ENCODE measurements at regions not wholly inside any gene's neighbourhood (a gene's known extent, or its start where the extent isn't known, plus 50 kb on each side); places are given as distances from the start of the nearest gene placed in this dataset.

DNA sequence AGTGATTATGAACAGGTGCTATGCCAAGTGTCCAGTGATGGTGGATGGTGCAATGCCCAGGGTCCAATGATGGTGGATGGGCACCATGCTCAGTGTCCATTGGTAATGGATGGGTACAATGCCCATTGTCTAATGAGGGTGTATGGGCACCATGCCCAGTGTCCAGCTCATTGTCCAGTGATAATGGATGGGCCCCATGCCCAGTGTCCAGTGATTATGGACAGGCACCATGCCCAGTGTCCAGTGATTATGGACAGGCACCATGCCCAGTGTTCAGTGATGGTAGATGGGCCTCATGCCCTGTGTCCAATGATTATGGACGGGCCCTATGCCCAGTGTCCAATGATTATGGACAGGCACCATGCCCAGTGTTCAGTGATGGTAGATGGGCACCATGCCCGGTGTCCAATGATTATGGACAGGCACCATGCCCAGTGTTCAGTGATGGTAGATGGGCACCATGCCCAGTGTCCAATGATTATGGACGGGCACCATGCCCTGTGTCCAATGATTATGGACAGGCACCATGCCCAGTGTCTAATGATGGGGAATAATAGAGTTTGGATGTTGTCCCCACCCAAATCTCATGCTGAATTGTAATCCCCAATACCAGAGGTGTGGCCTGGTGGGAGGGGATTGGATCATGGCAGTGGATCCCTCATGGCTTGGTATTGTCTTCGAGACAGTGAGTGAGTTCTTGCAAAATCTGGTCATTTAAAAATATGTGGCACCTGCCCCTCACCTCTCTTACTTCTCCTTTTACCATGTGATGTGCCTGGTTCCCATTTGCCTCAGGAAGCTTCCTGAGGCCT lies 87.8 kb downstream of the ANKRD10 start:
- Histone ChIP-seq H4K20me1 (ENCODE audit: insufficient read depth, low read length) (no peaks in the 10 kb centered on the region), H2BK120ac (ENCODE audit: low read depth, low read length) (no peak overlapping the region), H3K56ac (ENCODE audit: extremely low read depth, insufficient read depth, low read length) (no peak overlapping the region), H3K27me3 (ENCODE audit: control insufficient read depth, insufficient read depth, low read length) (peaks cover 23% of the 10 kb centered on the region), H3K9me3 (ENCODE audit: control insufficient read depth, insufficient read depth, low read length) (no peaks in the 10 kb centered on the region), H2BK15ac (ENCODE audit: low read depth, low read length) (no peak overlapping the region), H3K18ac (ENCODE audit: low read depth, low read length) (no peak overlapping the region), H4K8ac (ENCODE audit: low read depth in 2 of 2, low read length in 2 of 2) (no peak overlapping the region), H3K9me1 (ENCODE audit: insufficient read depth, low read length) (no peaks in the 10 kb centered on the region), H3K23ac (ENCODE audit: low read depth, low read length) (no peak overlapping the region), H4K91ac (ENCODE audit: insufficient read depth, low read depth, low read length) (no peak overlapping the region), H2AFZ (replicated peaks; ENCODE audit: low read length, poor library complexity) (no peak overlapping the region), H3K4me1 (ENCODE audit: control insufficient read depth, insufficient read depth, low read length) (no peaks in the 10 kb centered on the region), H3K27ac (ENCODE audit: insufficient read depth, low read length) (no peak overlapping the region), H2BK5ac (ENCODE audit: low read depth, low read length, poor library complexity, severe bottlenecking) (no peak overlapping the region), H3K4me3 (ENCODE audit: insufficient read depth, low read depth, low read length) (no peak overlapping the region), H2BK20ac (ENCODE audit: low read depth, low read length) (no peak overlapping the region), H3K4ac (ENCODE audit: low read depth, low read length) (no peak overlapping the region), H2AK5ac (ENCODE audit: low read depth, low read length) (no peak overlapping the region), H3K79me1 (ENCODE audit: low read depth in 1 of 2, low read length in 2 of 2) (no peaks in the 10 kb centered on the region), H2AK9ac (replicated peaks; ENCODE audit: low read depth, low read length, poor library complexity) (no peak overlapping the region), H4K5ac (ENCODE audit: low read depth, low read length) (no peak overlapping the region), H3K4me2 (ENCODE audit: low read depth, low read length) (no peak overlapping the region), H3K14ac (replicated peaks; ENCODE audit: low read depth, low read length) (no peak overlapping the region), H3K9ac (ENCODE audit: low read depth, low read length) (no peak overlapping the region), H3K36me3 (ENCODE audit: control insufficient read depth, insufficient read depth, low read length) (no peaks in the 10 kb centered on the region)
- dilution Hi-C loops (cut with HindIII; ENCODE audit: low sequenced_read_pairs, unreplicated experiment) (no loop called here), intact Hi-C loops (cut with micrococcal nuclease) (no loop called here), in situ Hi-C loops (cut with MboI; ENCODE audit: low sequenced_read_pairs) (no loop called here)
- ATAC-seq (ENCODE audit: low read depth): no peak
- POLR2A ChIA-PET (ENCODE audit: unreplicated experiment): no interaction called here
- no peak for DNase-seq
- no peak for TF ChIP-seq BHLHE40 (IDR thresholded peaks at IDR 0.05; ENCODE audit: low read depth, low read length)
- CTCF ChIA-PET: no interaction called here
- no TSS peak for BruUV-seq (replicated peaks)
- WGBS, 2 experiments (ENCODE audit: extremely low coverage in 2 of 2, insufficient read length in 1 of 2): 67% methylated on average over 1 of the region's 4 CpGs; no CpG with 5 or more reads in 1 of the 2 experiments
